GM21381 (cell line): ENCODE measurements at regions not wholly inside any gene's neighbourhood (a gene's known extent, or its start where the extent isn't known, plus 50 kb on each side); places are given as distances from the start of the nearest gene placed in this dataset.

ENCODE experiments used
- ATAC-seq: cut with Tn5 transposase; IDR thresholded peaks from one replicate; pipeline ENCODE4 v1.9.1; 2021; ENCODE audit warnings: mild to moderate bottlenecking, moderate library complexity; ENCODE audit not compliant: unreplicated experiment

GRCh38 chr13:106797081-106797640, 229.2 kb upstream of the ARGLU1 start:
- ATAC-seq = no peak

- no peak for ATAC-seq
Observed at GRCh38 chr13:106796280-106797047, 228.5 kb upstream of the ARGLU1 start.

GRCh38 chr13:106795847-106796246, 227.9 kb upstream of the ARGLU1 start:
- ATAC-seq = no peak

GRCh38 chr13:106794117-106794516, 226.2 kb upstream of the ARGLU1 start:
- ATAC-seq = no peak

- no peak for ATAC-seq
Observed at GRCh38 chr13:106789911-106790310, 222.0 kb upstream of the ARGLU1 start.

GRCh38 chr13:106786006-106786563, 218.1 kb upstream of the ARGLU1 start:
- ATAC-seq = no peak

GRCh38 chr13:106774621-106775020, 206.7 kb upstream of the ARGLU1 start:
- no peak for ATAC-seq

- ATAC-seq = no peak
Observed at GRCh38 chr13:106772006-106772601, 204.2 kb upstream of the ARGLU1 start.

- ATAC-seq = no peak
Observed at GRCh38 chr13:106768991-106769390, 201.1 kb upstream of the ARGLU1 start.

GRCh38 chr13:106762708-106763107, 194.8 kb upstream of the ARGLU1 start:
- ATAC-seq = no peak

GRCh38 chr13:106756446-106756845, 188.5 kb upstream of the ARGLU1 start:
- no peak for ATAC-seq

GRCh38 chr13:106755542-106755941, 187.6 kb upstream of the ARGLU1 start:
- no peak for ATAC-seq

- no peak for ATAC-seq
Observed at GRCh38 chr13:106753251-106753650, 185.3 kb upstream of the ARGLU1 start.

- no peak for ATAC-seq
Observed at GRCh38 chr13:106752584-106753170, 184.7 kb upstream of the ARGLU1 start.

- no peak for ATAC-seq
Observed at GRCh38 chr13:106748785-106749184, 180.8 kb upstream of the ARGLU1 start.

GRCh38 chr13:106744516-106744915, 176.6 kb upstream of the ARGLU1 start:
- no peak for ATAC-seq

GRCh38 chr13:106738186-106738678, 170.3 kb upstream of the ARGLU1 start:
- ATAC-seq = no peak

GRCh38 chr13:106736941-106737340, 169.0 kb upstream of the ARGLU1 start:
- ATAC-seq = no peak

GRCh38 chr13:106734198-106734597, 166.3 kb upstream of the ARGLU1 start:
- ATAC-seq = no peak

- ATAC-seq = no peak
Observed at GRCh38 chr13:106723036-106723435, 155.1 kb upstream of the ARGLU1 start.

GRCh38 chr13:106722620-106723019, 154.7 kb upstream of the ARGLU1 start:
- no peak for ATAC-seq
